ENCODE measurements at regions not wholly inside any gene's neighbourhood (a gene's known extent, or its start where the extent isn't known, plus 50 kb on each side); places are given as distances from the start of the nearest gene placed in this dataset.
A peak's percentile ranks its signal among the peaks of the same experiment; 100 is the strongest.
"Not testable (repeated sequence)": the region's sequence is repeated elsewhere in the genome, so short reads cannot be mapped to it uniquely, and the experiment has no call there.

- Histone ChIP-seq H3K27ac (ENCODE audit: low read length) (no peak overlapping the region), H3K4me3 (ENCODE audit: low read depth in 1 of 2, low read length in 2 of 2) (no peak overlapping the region), H3K36me3 (ENCODE audit: control insufficient read depth in 1 of 2, insufficient read depth in 2 of 2, low read length in 2 of 2) (no peaks in the 10 kb centered on the region), H3K27me3 (ENCODE audit: low read depth, low read length) (no peaks in the 10 kb centered on the region), H3K4me1 (ENCODE audit: control insufficient read depth in 1 of 2, insufficient read depth in 2 of 2, low read length in 2 of 2) (peaks cover 0 to 9% of the 10 kb centered on the region in 2 donors), H3K9me3 (ENCODE audit: control insufficient read depth in 1 of 2, low read length in 2 of 2) (no peaks in the 10 kb centered on the region)
Measured at GRCh38 chr7:69422574-69422985, 175.7 kb upstream of the AUTS2 start.

DNA sequence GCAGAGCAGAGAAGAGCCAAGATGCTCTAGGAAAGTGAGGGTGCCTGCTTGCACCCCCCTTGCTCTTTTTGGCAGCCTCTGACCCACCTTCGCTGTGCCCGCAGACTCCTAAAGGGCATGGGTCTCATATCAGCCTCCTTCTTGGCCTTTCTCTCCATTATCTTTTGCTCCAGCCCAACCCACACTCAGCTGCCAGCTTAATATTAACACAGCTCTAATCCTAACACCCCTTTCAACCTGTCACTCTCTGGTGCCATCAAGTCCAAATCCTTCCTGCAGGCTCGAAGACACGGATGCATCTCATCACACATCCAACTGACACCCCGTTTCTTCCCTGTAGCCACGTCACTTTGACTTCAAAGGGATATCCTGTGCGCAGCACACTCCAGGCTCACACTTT is 171.6 kb upstream of the AUTS2 start:
- Histone ChIP-seq H3K9me3 (ENCODE audit: control insufficient read depth in 1 of 2, low read length in 2 of 2) (no peaks in the 10 kb centered on the region), H3K27me3 (ENCODE audit: low read depth, low read length) (no peaks in the 10 kb centered on the region), H3K36me3 (ENCODE audit: control insufficient read depth in 1 of 2, insufficient read depth in 2 of 2, low read length in 2 of 2) (no peaks in the 10 kb centered on the region), H3K4me3 (ENCODE audit: low read depth in 1 of 2, low read length in 2 of 2) (no peak overlapping the region), H3K27ac (ENCODE audit: low read length) (no peak overlapping the region), H3K4me1 (ENCODE audit: control insufficient read depth in 1 of 2, insufficient read depth in 2 of 2, low read length in 2 of 2) (peaks cover 8 to 28% of the 10 kb centered on the region in 2 donors)

GRCh38 chr7:69428089-69428488 is 170.2 kb upstream of the AUTS2 start:
- H3K4me3 ChIP-seq (ENCODE audit: low read depth in 1 of 2, low read length in 2 of 2) = no peak overlapping the region
- no peaks in the 10 kb centered on the region for H3K27me3 ChIP-seq (ENCODE audit: low read depth, low read length)
- H3K4me1 ChIP-seq (ENCODE audit: control insufficient read depth in 1 of 2, insufficient read depth in 2 of 2, low read length in 2 of 2) = peaks cover 8 to 19% of the 10 kb centered on the region in 2 donors
- H3K27ac ChIP-seq (ENCODE audit: low read length) = no peak overlapping the region
- H3K36me3 ChIP-seq (ENCODE audit: control insufficient read depth in 1 of 2, insufficient read depth in 2 of 2, low read length in 2 of 2) = no peaks in the 10 kb centered on the region
- H3K9me3 ChIP-seq (ENCODE audit: control insufficient read depth in 1 of 2, low read length in 2 of 2) = no peaks in the 10 kb centered on the region

DNA sequence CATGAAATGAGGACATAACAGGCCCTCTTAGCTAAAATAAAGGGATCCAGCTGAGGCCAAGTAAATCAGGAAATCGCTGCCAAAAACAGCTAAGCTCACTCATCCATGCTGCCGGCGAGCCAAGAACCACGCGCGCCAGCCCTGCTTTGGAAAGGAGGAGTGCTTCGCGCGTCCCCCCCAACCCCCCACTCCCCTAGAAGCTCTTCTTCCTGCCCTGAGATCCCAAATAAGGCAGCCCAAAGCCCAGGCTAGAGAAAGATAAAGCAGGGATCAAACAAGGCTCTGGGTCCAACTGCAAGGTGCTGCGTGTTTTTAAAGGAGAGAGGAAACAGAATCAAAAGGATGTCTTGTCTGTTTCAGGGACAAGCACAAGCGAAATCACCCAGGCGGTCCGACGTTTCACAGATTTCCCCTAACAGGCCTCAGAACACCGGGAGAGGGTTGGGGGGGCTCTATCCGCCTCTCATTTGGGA is 168.3 kb upstream of the AUTS2 start:
- Histone ChIP-seq H3K27me3 (ENCODE audit: low read depth, low read length) (no peaks in the 10 kb centered on the region), H3K36me3 (ENCODE audit: control insufficient read depth in 1 of 2, insufficient read depth in 2 of 2, low read length in 2 of 2) (no peaks in the 10 kb centered on the region), H3K27ac (ENCODE audit: low read length) (peak overlapping the region; percentile 60), H3K4me3 (ENCODE audit: low read depth in 1 of 2, low read length in 2 of 2) (no peak overlapping the region), H3K9me3 (ENCODE audit: control insufficient read depth in 1 of 2, low read length in 2 of 2) (no peaks in the 10 kb centered on the region), H3K4me1 (ENCODE audit: control insufficient read depth in 1 of 2, insufficient read depth in 2 of 2, low read length in 2 of 2) (peaks cover 8 to 19% of the 10 kb centered on the region in 2 donors)

DNA sequence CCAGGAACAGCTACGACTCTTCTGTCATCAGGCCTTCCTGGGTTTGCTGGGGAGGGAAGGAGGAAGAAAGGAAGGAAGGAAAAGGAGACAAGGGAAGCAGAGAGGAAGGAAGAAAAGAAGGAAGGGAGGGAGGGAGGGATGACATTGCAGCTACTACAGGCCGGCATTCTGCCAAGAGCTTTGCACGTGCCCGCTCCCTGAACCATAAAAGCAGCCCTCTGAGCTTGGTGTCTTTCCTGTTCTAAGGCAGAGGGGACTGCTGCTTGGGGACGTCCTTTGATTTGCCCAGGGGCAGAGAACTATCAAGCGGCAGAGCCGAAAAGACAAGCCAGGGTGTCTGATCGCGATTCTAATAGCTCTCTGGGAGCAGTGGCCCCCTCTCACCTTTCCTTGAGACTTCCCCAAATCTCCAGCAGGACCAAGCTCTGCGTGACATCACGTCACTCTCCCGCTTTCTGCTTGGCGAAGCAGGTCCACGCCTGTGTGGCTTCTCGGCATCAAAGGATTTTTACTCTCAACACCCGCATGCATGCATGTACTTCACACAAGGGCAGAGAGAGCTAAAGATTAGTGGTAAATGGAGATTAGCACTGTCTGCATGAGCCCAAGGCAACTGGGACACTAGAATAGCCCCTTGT is 167.8 kb upstream of the AUTS2 start:
- H3K4me1 ChIP-seq (ENCODE audit: control insufficient read depth in 1 of 2, insufficient read depth in 2 of 2, low read length in 2 of 2) = peaks cover 8 to 19% of the 10 kb centered on the region in 2 donors
- H3K27me3 ChIP-seq (ENCODE audit: low read depth, low read length) = no peaks in the 10 kb centered on the region
- H3K4me3 ChIP-seq (ENCODE audit: low read depth in 1 of 2, low read length in 2 of 2) = no peak overlapping the region
- H3K27ac ChIP-seq (ENCODE audit: low read length) = peak overlapping the region; percentile 60
- no peaks in the 10 kb centered on the region for H3K36me3 ChIP-seq (ENCODE audit: control insufficient read depth in 1 of 2, insufficient read depth in 2 of 2, low read length in 2 of 2)
- no peaks in the 10 kb centered on the region for H3K9me3 ChIP-seq (ENCODE audit: control insufficient read depth in 1 of 2, low read length in 2 of 2)

DNA sequence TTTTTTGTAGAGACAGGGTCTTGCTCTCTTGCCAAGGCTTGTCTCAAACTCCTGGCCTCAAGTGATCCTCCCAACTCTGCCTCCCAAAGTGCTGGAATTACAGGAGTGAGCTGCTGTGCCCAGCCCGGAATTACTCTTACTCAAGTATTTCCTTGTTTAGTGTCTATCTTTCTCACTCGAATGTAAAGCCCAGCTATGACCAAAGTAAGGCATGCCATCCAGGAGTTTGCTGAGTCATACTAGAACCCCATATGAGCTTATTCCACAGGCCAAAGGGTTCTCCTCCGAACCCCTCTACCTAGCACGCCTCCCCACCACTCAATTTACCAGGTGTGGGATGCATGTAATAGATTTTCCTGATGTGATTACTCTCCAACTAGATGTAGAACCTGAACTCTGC is 166.6 kb upstream of the AUTS2 start:
- Histone ChIP-seq H3K27me3 (ENCODE audit: low read depth, low read length) (no peaks in the 10 kb centered on the region), H3K36me3 (ENCODE audit: control insufficient read depth in 1 of 2, insufficient read depth in 2 of 2, low read length in 2 of 2) (no peaks in the 10 kb centered on the region), H3K4me1 (ENCODE audit: control insufficient read depth in 1 of 2, insufficient read depth in 2 of 2, low read length in 2 of 2) (peaks cover 8 to 19% of the 10 kb centered on the region in 2 donors), H3K4me3 (ENCODE audit: low read depth in 1 of 2, low read length in 2 of 2) (no peak overlapping the region), H3K9me3 (ENCODE audit: control insufficient read depth in 1 of 2, low read length in 2 of 2) (no peaks in the 10 kb centered on the region), H3K27ac (ENCODE audit: low read length) (no peak overlapping the region)

DNA sequence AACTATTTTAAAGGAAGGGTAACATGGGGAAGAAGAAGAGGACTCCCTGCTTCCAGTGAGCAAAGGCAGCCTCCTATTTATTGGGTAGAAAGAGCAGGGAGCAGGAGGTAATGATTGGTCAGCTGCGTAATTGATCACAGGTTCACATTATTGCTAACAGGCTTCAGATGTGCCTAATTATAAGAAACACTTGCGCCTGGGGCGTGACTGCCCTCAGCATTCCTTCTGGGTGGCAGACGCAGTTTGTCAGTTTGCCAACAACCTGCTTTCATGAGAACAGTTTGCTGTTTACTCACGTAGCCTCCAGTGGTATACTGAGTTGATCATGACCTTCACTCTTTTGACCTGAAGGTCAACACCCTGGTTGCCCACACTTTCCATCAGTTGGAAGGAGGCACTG is 166.0 kb upstream of the AUTS2 start:
- not testable (repeated sequence) for H3K9me3 ChIP-seq (ENCODE audit: control insufficient read depth in 1 of 2, low read length in 2 of 2); H3K27me3 ChIP-seq (ENCODE audit: low read depth, low read length); H3K36me3 ChIP-seq (ENCODE audit: control insufficient read depth in 1 of 2, insufficient read depth in 2 of 2, low read length in 2 of 2); H3K27ac ChIP-seq (ENCODE audit: low read length); H3K4me3 ChIP-seq (ENCODE audit: low read depth in 1 of 2, low read length in 2 of 2)
- peaks cover 8 to 19% of the 10 kb centered on the region in 2 donors for H3K4me1 ChIP-seq (ENCODE audit: control insufficient read depth in 1 of 2, insufficient read depth in 2 of 2, low read length in 2 of 2)

DNA sequence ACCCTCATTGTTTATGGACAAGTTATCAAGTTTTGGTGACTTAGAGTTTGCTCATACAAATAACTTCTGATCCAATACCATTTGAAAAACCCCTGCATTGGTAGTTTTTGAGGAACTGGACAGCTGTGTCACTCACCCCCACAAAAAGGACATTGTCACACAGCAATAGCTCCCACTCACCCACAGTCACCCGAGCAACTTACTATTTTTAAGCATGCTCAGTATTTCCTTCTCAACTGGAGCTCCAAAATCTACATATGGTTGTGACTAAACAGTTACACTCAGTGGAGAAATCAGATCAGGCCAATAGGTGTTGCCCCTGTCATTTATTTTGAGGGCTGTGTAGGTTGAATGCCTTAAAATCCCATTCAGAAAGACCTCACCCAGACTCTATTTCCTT is 165.2 kb upstream of the AUTS2 start:
- no peaks in the 10 kb centered on the region for H3K9me3 ChIP-seq (ENCODE audit: control insufficient read depth in 1 of 2, low read length in 2 of 2)
- no peak overlapping the region for H3K4me3 ChIP-seq (ENCODE audit: low read depth in 1 of 2, low read length in 2 of 2)
- peaks cover 8 to 26% of the 10 kb centered on the region in 2 donors for H3K4me1 ChIP-seq (ENCODE audit: control insufficient read depth in 1 of 2, insufficient read depth in 2 of 2, low read length in 2 of 2)

DNA sequence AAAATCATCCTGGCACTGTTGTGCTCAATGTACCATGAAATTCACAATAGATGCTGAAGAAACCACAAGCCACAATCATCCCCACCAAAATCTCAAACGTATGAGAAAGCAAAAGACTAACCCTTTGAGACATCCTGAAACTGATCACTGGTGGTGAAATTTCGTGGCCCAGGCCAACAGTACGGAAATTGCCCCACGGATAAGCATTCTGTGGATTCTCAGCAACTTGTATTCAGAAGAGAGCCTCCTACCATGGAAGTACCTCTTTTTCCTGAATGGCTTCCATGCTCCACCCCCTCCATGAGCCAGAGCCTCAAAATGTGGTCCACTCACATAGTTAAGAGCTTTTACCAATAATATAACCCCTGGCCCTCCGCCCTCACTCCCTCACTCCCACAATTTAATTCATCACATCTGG is 163.9 kb upstream of the AUTS2 start:
- Histone ChIP-seq H3K9me3 (ENCODE audit: control insufficient read depth in 1 of 2, low read length in 2 of 2) (no peaks in the 10 kb centered on the region), H3K27me3 (ENCODE audit: low read depth, low read length) (no peaks in the 10 kb centered on the region), H3K27ac (ENCODE audit: low read length) (no peak overlapping the region), H3K4me1 (ENCODE audit: control insufficient read depth in 1 of 2, insufficient read depth in 2 of 2, low read length in 2 of 2) (peaks cover 8 to 33% of the 10 kb centered on the region in 2 donors), H3K36me3 (ENCODE audit: control insufficient read depth in 1 of 2, insufficient read depth in 2 of 2, low read length in 2 of 2) (no peaks in the 10 kb centered on the region), H3K4me3 (ENCODE audit: low read depth in 1 of 2, low read length in 2 of 2) (no peak overlapping the region)

More for the DNA sequence above, 165.2 kb upstream of the AUTS2 start:
- Histone ChIP-seq H3K27me3 (ENCODE audit: low read depth, low read length) (no peaks in the 10 kb centered on the region), H3K36me3 (ENCODE audit: control insufficient read depth in 1 of 2, insufficient read depth in 2 of 2, low read length in 2 of 2) (no peaks in the 10 kb centered on the region), H3K27ac (ENCODE audit: low read length) (no peak overlapping the region)

- peaks cover 2 to 20% of the 10 kb centered on the region in 2 donors for H3K4me1 ChIP-seq (ENCODE audit: control insufficient read depth in 1 of 2, insufficient read depth in 2 of 2, low read length in 2 of 2)
- no peak overlapping the region for H3K4me3 ChIP-seq (ENCODE audit: low read depth in 1 of 2, low read length in 2 of 2)
- no peak overlapping the region for H3K27ac ChIP-seq (ENCODE audit: low read length)
- no peaks in the 10 kb centered on the region for H3K9me3 ChIP-seq (ENCODE audit: control insufficient read depth in 1 of 2, low read length in 2 of 2)
- no peaks in the 10 kb centered on the region for H3K36me3 ChIP-seq (ENCODE audit: control insufficient read depth in 1 of 2, insufficient read depth in 2 of 2, low read length in 2 of 2)
- no peaks in the 10 kb centered on the region for H3K27me3 ChIP-seq (ENCODE audit: low read depth, low read length)
Measured at GRCh38 chr7:69435711-69436110, 162.6 kb upstream of the AUTS2 start.

- H3K36me3 ChIP-seq (ENCODE audit: control insufficient read depth in 1 of 2, insufficient read depth in 2 of 2, low read length in 2 of 2) = no peaks in the 10 kb centered on the region
- no peaks in the 10 kb centered on the region for H3K27me3 ChIP-seq (ENCODE audit: low read depth, low read length)
- H3K9me3 ChIP-seq (ENCODE audit: control insufficient read depth in 1 of 2, low read length in 2 of 2) = no peaks in the 10 kb centered on the region
- H3K27ac ChIP-seq (ENCODE audit: low read length) = no peak overlapping the region
- H3K4me1 ChIP-seq (ENCODE audit: control insufficient read depth in 1 of 2, insufficient read depth in 2 of 2, low read length in 2 of 2) = peaks cover 0 to 16% of the 10 kb centered on the region in 2 donors
- no peak overlapping the region for H3K4me3 ChIP-seq (ENCODE audit: low read depth in 1 of 2, low read length in 2 of 2)
Measured at GRCh38 chr7:69436946-69437345, 161.3 kb upstream of the AUTS2 start.

All from muscle layer of duodenum (tissue), 2 donors.